ENCODE measurements at regions not wholly inside any gene's neighbourhood (a gene's known extent, or its start where the extent isn't known, plus 50 kb on each side); places are given as distances from the start of the nearest gene placed in this dataset.

GRCh38 chr7:32761451-32762205 is 129.9 kb downstream of the KBTBD2 start:
- TF ChIP-seq CTCF (IDR thresholded peaks at IDR 0.05) (no peak), POLR2A (IDR thresholded peaks at IDR 0.05) (no peak), EP300 (IDR thresholded peaks at IDR 0.05; ENCODE audit: low read depth) (no peak), POLR2AphosphoS5 (IDR thresholded peaks at IDR 0.05) (no peak)

All from transverse colon (tissue), 4 donors.